ENCODE measurements at regions not wholly inside any gene's neighbourhood (a gene's known extent, or its start where the extent isn't known, plus 50 kb on each side); places are given as distances from the start of the nearest gene placed in this dataset.

- no peak for TF ChIP-seq POLR2A (IDR thresholded peaks at IDR 0.05)
- TF ChIP-seq CTCF (IDR thresholded peaks at IDR 0.05): no peak
These were observed 403.0 kb downstream of the ZFHX3 start for GRCh38 chr16:72644911-72645310.

Data from right lobe of liver (tissue), 4 donors.